NCI-H146 (cell line): ENCODE measurements at regions not wholly inside any gene's neighbourhood (a gene's known extent, or its start where the extent isn't known, plus 50 kb on each side); places are given as distances from the start of the nearest gene placed in this dataset.
"Not testable (repeated sequence)": the region's sequence is repeated elsewhere in the genome, so short reads cannot be mapped to it uniquely, and the experiment has no call there.

Experiments
- DNase-seq: peaks from one replicate; lab custom pipeline; 2025; lab: John Stamatoyannopoulos, UW

GRCh38 chr16:66095676-66096075 is 270.8 kb upstream of the CDH5 start:
- no peak for DNase-seq

GRCh38 chr16:66093191-66093590 is 273.3 kb upstream of the CDH5 start:
- no peak for DNase-seq

GRCh38 chr16:66091471-66091891 is 275.0 kb upstream of the CDH5 start:
- no peak for DNase-seq

- DNase-seq: no peak
Observed at GRCh38 chr16:66088681-66089080, 277.8 kb upstream of the CDH5 start.

- DNase-seq: no peak
Observed at GRCh38 chr16:66087308-66087707, 279.2 kb upstream of the CDH5 start.

- DNase-seq: no peak
Observed at GRCh38 chr16:66085651-66086050, 280.8 kb upstream of the CDH5 start.

- DNase-seq: not testable (repeated sequence)
Observed at GRCh38 chr16:66084731-66085130, 281.8 kb upstream of the CDH5 start.

GRCh38 chr16:66084306-66084705 is 282.2 kb upstream of the CDH5 start:
- no peak for DNase-seq

GRCh38 chr16:66083171-66083570 is 283.3 kb upstream of the CDH5 start:
- no peak for DNase-seq

GRCh38 chr16:66082424-66082823 is 284.1 kb upstream of the CDH5 start:
- no peak for DNase-seq

GRCh38 chr16:66081775-66082366 is 284.6 kb upstream of the CDH5 start:
- DNase-seq: no peak

GRCh38 chr16:66079671-66080334 is 286.7 kb upstream of the CDH5 start:
- DNase-seq: no peak

GRCh38 chr16:66070140-66070917 is 296.2 kb upstream of the CDH5 start:
- no peak for DNase-seq

GRCh38 chr16:66069587-66069986 is 296.9 kb upstream of the CDH5 start:
- no peak for DNase-seq

GRCh38 chr16:66066404-66066803 is 300.1 kb upstream of the CDH5 start:
- DNase-seq: no peak

GRCh38 chr16:66065925-66066324 is 300.6 kb upstream of the CDH5 start:
- DNase-seq: no peak

- DNase-seq: no peak
Observed at GRCh38 chr16:66064801-66065530, 301.5 kb upstream of the CDH5 start.

- DNase-seq: no peak
Observed at GRCh38 chr16:66058832-66059231, 307.7 kb upstream of the CDH5 start.

GRCh38 chr16:66058172-66058691 is 308.3 kb upstream of the CDH5 start:
- DNase-seq: no peak

GRCh38 chr16:66057057-66057456 is 309.4 kb upstream of the CDH5 start:
- no peak for DNase-seq

- no peak for DNase-seq
Observed at GRCh38 chr16:66054095-66054494, 312.4 kb upstream of the CDH5 start.

- no peak for DNase-seq
Observed at GRCh38 chr16:66052745-66053144, 313.7 kb upstream of the CDH5 start.
